HG03108 (cell line): ENCODE measurements at regions not wholly inside any gene's neighbourhood (a gene's known extent, or its start where the extent isn't known, plus 50 kb on each side); places are given as distances from the start of the nearest gene placed in this dataset.
"Not testable (repeated sequence)": the region's sequence is repeated elsewhere in the genome, so short reads cannot be mapped to it uniquely, and the experiment has no call there.

Experiments used
- ATAC-seq: cut with Tn5 transposase; IDR thresholded peaks from one replicate; pipeline ENCODE4 v1.9.1; 2021; ENCODE audit warnings: moderate library complexity; ENCODE audit not compliant: unreplicated experiment

DNA sequence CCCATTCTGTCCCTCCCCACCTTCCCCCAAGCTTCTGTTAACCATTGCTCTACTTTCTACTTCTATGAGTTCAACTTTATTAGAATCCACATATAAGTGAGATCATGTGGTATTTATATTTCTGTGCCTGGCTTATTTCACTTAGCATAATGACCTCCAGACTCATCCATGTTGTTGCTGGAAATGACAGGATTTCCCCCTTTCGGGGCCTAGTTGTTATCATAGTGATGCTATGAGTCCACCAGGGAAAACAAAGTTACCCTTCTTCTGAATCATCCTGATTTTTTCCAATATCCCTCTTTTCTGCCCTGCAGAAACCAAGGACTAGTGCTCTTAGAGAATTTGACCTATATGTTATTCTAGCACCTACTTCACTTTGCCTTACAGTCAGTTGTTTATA, 53.2 kb upstream of the TERB2 start:
- ATAC-seq: not testable (repeated sequence)

DNA sequence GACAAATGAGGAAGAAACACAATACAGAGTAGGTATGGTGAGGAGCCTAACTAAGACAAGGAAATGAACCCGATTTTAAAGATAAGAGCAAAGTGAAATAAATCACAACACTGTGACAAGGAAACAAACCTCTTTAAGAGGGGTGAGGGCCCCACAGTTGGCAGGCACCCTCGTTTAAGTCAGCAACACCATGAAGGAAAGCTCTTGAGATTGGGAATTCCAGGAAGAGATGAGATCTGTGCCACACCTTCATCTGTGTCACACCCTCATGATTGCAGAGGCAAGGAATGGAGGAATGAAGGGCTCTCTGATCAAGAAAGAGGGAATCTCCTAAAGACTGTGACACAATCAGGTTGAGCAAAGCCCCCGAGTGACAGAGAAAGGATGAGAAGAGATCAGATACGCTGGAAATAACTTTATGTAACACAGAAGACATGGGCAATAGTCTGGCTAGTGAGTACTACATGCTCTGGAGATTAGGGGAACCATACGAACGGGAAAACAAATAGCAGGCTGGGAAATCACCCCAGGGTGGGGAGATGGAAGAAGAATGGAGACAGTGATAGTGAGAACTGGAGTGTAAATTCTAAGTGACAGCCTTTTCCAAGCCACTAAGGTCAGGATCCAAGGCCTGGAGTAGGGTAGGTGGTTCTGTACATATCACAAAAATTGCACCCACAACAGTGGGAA, 51.7 kb upstream of the TERB2 start:
- not testable (repeated sequence) for ATAC-seq
